Fibroblast of skin of back (primary cell): ENCODE measurements at regions not wholly inside any gene's neighbourhood (a gene's known extent, or its start where the extent isn't known, plus 50 kb on each side); places are given as distances from the start of the nearest gene placed in this dataset.

Source experiments
- DNase-seq: peaks from one replicate; pipeline ENCODE4 v3.0.0-alpha.2; 2013

GRCh38 chr2:19677215-19677777 lies 224.5 kb downstream of the TTC32 start:
- no peak for DNase-seq

- no peak for DNase-seq
Measured at GRCh38 chr2:19676770-19677169, 225.0 kb downstream of the TTC32 start.

- DNase-seq, result peak; percentile 50
Measured at GRCh38 chr2:19675856-19676460, 225.8 kb downstream of the TTC32 start.

GRCh38 chr2:19675003-19675629 lies 226.7 kb downstream of the TTC32 start:
- peak; percentile 21 for DNase-seq

GRCh38 chr2:19674051-19675002 lies 227.5 kb downstream of the TTC32 start:
- DNase-seq, result peak; percentile 85

- peak; percentile 85 for DNase-seq
Measured at GRCh38 chr2:19673213-19673791, 228.5 kb downstream of the TTC32 start.

- DNase-seq, result no peak
Measured at GRCh38 chr2:19671916-19672315, 229.9 kb downstream of the TTC32 start.

GRCh38 chr2:19671311-19671710 lies 230.5 kb downstream of the TTC32 start:
- no peak for DNase-seq

GRCh38 chr2:19670303-19670702 lies 231.5 kb downstream of the TTC32 start:
- no peak for DNase-seq

- no peak for DNase-seq
Measured at GRCh38 chr2:19669559-19669958, 232.2 kb downstream of the TTC32 start.

- no peak for DNase-seq
Measured at GRCh38 chr2:19669126-19669525, 232.7 kb downstream of the TTC32 start.

- DNase-seq, result no peak
Measured at GRCh38 chr2:19667536-19667949, 234.2 kb downstream of the TTC32 start.

- peak; percentile 37 for DNase-seq
Measured at GRCh38 chr2:19667085-19667484, 234.7 kb downstream of the TTC32 start.

- DNase-seq, result no peak
Measured at GRCh38 chr2:19664646-19665045, 237.1 kb downstream of the TTC32 start.

- DNase-seq, result no peak
Measured at GRCh38 chr2:19659024-19659792, 242.6 kb downstream of the TTC32 start.

- DNase-seq, result no peak
Measured at GRCh38 chr2:19656011-19656410, 245.8 kb downstream of the TTC32 start.

GRCh38 chr2:19654310-19655090 lies 247.3 kb downstream of the TTC32 start:
- DNase-seq, result no peak

GRCh38 chr2:19653509-19653908 lies 248.3 kb downstream of the TTC32 start:
- no peak for DNase-seq

- no peak for DNase-seq
Measured at GRCh38 chr2:19652811-19653210, 249.0 kb downstream of the TTC32 start.

- no peak for DNase-seq
Measured at GRCh38 chr2:19651466-19651865, 250.3 kb downstream of the TTC32 start.

GRCh38 chr2:19649785-19650380 lies 251.9 kb downstream of the TTC32 start:
- DNase-seq, result peak; percentile 97
